HepG2 (cell line): ENCODE measurements at regions not wholly inside any gene's neighbourhood (a gene's known extent, or its start where the extent isn't known, plus 50 kb on each side); places are given as distances from the start of the nearest gene placed in this dataset.

Experiments used
- ATAD3A ChIP-seq: sonication (generic); formaldehyde crosslinking; IDR thresholded peaks from 2 replicates; pipeline ENCODE4 v1.4.0; 2020; ENCODE audit warnings: missing genetic modification reagents
- ATF7-NPFF ChIP-seq: sonication (generic); formaldehyde crosslinking; IDR thresholded peaks from 2 replicates; pipeline ENCODE4 v1.8.1; 2023; ENCODE audit warnings: mild to moderate bottlenecking, low read depth, missing genetic modification reagents, moderate library complexity
- CEBPG ChIP-seq: IDR thresholded peaks from 2 replicates; pipeline ENCODE4 v1.6.1; 2016
- ELF1 ChIP-seq: sonication (generic); formaldehyde crosslinking; IDR thresholded peaks from 2 replicates; pipeline ENCODE4 v1.4.0; 2020; ENCODE audit warnings: missing genetic modification reagents
- GABPB1 ChIP-seq: IDR thresholded peaks from 2 replicates; pipeline ENCODE4 v1.6.1; 2016; ENCODE audit warnings: mild to moderate bottlenecking, missing genetic modification reagents, moderate library complexity, missing compliant biosample characterization
- ISX ChIP-seq: sonication (generic); formaldehyde crosslinking; conservative IDR thresholded peaks from 2 replicates; pipeline ENCODE4 v1.5.0; 2020; ENCODE audit warnings: missing genetic modification reagents
- KAT2B ChIP-seq: fragments of 150-350 bp; IDR thresholded peaks from 2 replicates; pipeline ENCODE4 v1.6.1; 2014; ENCODE audit warnings: low read depth, low read length, borderline replicate concordance
- KAT7 ChIP-seq: IDR thresholded peaks from 2 replicates; pipeline ENCODE4 v1.6.1; 2018; ENCODE audit warnings: borderline replicate concordance, missing compliant biosample characterization
- KDM3A ChIP-seq: IDR thresholded peaks from 2 replicates; pipeline ENCODE4 v1.6.1; 2018; ENCODE audit warnings: low read depth, missing compliant biosample characterization
- MIER3 ChIP-seq: IDR thresholded peaks from 2 replicates; pipeline ENCODE4 v1.6.1; 2016; ENCODE audit warnings: missing compliant biosample characterization, borderline replicate concordance
- NFATC3 ChIP-seq: sonication (generic); formaldehyde crosslinking; IDR thresholded peaks from 2 replicates; pipeline ENCODE4 v1.5.1; 2020; ENCODE audit warnings: mild to moderate bottlenecking, missing genetic modification reagents
- PAX8 ChIP-seq: sonication (generic); formaldehyde crosslinking; IDR thresholded peaks from 2 replicates; pipeline ENCODE4 v1.8.0; 2022; ENCODE audit warnings: mild to moderate bottlenecking, missing genetic modification reagents, borderline replicate concordance
- POLR2AphosphoS5 ChIP-seq: IDR thresholded peaks from 2 replicates; pipeline ENCODE4 v1.6.1; 2012; ENCODE audit warnings: low read depth, low read length
- SCMH1 ChIP-seq: sonication (generic); formaldehyde crosslinking; IDR thresholded peaks from 2 replicates; pipeline ENCODE4 v1.9.0; 2021; ENCODE audit warnings: missing genetic modification reagents, mild to moderate bottlenecking, borderline replicate concordance
- SMARCC2 ChIP-seq: fragments of 450-650 bp; IDR thresholded peaks from 2 replicates; pipeline ENCODE4 v1.6.1; 2017; ENCODE audit warnings: antibody characterized with exemption, mild to moderate bottlenecking
- SRY ChIP-seq: sonication (generic); formaldehyde crosslinking; IDR thresholded peaks from 2 replicates; pipeline ENCODE4 v1.8.0; 2022; ENCODE audit warnings: mild to moderate bottlenecking, missing genetic modification reagents
- U2AF2 ChIP-seq: fragments of 200-400 bp; formaldehyde crosslinking; IDR thresholded peaks from 2 replicates; pipeline ENCODE4 v1.6.1; 2017; ENCODE audit warnings: low read depth, mild to moderate bottlenecking, low read length
- ZNF263 ChIP-seq: sonication (generic); formaldehyde crosslinking; IDR thresholded peaks from 2 replicates; pipeline ENCODE4 v1.4.0; 2020; ENCODE audit warnings: missing genetic modification reagents
- ZNF317 ChIP-seq: sonication (generic); formaldehyde crosslinking; IDR thresholded peaks from 2 replicates; pipeline ENCODE4 v1.5.0; 2020; ENCODE audit warnings: mild to moderate bottlenecking, missing genetic modification reagents
- ZNF766 ChIP-seq: sonication (generic); formaldehyde crosslinking; IDR thresholded peaks from 2 replicates; pipeline ENCODE4 v1.5.0; 2020; ENCODE audit warnings: missing genetic modification reagents, borderline replicate concordance
- ZNF775 ChIP-seq: sonication (generic); formaldehyde crosslinking; IDR thresholded peaks from 2 replicates; pipeline ENCODE4 v1.4.0; 2020; ENCODE audit warnings: missing genetic modification reagents, mild to moderate bottlenecking, moderate library complexity, borderline replicate concordance
- TF ChIP-seq, protein P1 (sequence below): IDR thresholded peaks from 2 replicates; pipeline ENCODE4 v1.6.1; 2016; ENCODE audit warnings: missing genetic modification reagents, missing compliant biosample characterization
- TF ChIP-seq, protein P2 (sequence below): sonication (generic); formaldehyde crosslinking; IDR thresholded peaks from 2 replicates; pipeline ENCODE4 v1.8.0; 2022; ENCODE audit warnings: low read depth, missing genetic modification reagents
- TF ChIP-seq, protein P3 (sequence below): sonication (generic); formaldehyde crosslinking; IDR thresholded peaks from 2 replicates; pipeline ENCODE4 v1.4.0; 2020; ENCODE audit warnings: missing genetic modification reagents
- TF ChIP-seq, protein P4 (sequence below): IDR thresholded peaks from 2 replicates; pipeline ENCODE4 v1.6.1; 2016

DNA sequence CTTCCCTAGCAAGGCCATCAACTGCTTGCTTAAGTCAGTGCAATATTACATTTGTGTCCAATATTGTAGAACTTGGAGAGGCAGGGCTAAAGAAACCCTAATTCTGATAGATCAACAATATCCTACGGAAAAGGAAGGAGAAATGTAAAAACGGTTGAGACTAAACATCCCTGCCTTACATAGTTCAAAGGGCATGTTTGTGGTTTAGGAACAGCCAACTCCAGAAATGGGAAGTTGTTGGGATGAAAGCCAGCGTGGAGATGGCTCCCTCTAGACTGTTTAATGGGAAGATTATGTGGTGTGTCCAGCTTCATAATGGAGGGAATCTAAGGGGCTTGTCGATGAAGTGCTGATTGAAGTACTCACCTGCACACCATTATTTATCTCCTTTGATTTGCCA is 145.3 kb upstream of the TENT5A start (continued):
- TF ChIP-seq ATAD3A (CRISPR knock-in tag): no peak
- 0 out of 2 replicates have a peak, but pooled peaks have one; percentile 29 for TF ChIP-seq MIER3 (CRISPR knock-in tag)
- no peak for TF ChIP-seq KAT7
- TF ChIP-seq, protein P1, sequence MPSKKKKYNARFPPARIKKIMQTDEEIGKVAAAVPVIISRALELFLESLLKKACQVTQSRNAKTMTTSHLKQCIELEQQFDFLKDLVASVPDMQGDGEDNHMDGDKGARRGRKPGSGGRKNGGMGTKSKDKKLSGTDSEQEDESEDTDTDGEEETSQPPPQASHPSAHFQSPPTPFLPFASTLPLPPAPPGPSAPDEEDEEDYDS (CRISPR knock-in tag): no peak
- no peak for TF ChIP-seq ZNF766 (CRISPR knock-in tag)
- TF ChIP-seq, protein P2, sequence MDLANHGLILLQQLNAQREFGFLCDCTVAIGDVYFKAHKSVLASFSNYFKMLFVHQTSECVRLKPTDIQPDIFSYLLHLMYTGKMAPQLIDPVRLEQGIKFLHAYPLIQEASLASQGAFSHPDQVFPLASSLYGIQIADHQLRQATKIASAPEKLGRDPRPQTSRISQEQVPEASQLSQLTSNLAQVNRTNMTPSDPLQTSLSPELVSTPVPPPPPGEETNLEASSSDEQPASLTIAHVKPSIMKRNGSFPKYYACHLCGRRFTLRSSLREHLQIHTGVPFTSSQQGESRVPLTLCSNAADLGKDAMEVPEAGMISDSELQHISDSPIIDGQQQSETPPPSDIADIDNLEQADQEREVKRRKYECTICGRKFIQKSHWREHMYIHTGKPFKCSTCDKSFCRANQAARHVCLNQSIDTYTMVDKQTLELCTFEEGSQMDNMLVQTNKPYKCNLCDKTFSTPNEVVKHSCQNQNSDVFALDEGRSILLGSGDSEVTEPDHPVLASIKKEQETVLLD (CRISPR knock-in tag): no peak
- no peak for TF ChIP-seq PAX8
- no peak for TF ChIP-seq ELF1 (CRISPR knock-in tag)
- TF ChIP-seq ZNF263: no peak
- TF ChIP-seq ZNF775 (CRISPR knock-in tag): no peak
- TF ChIP-seq ZNF317 (CRISPR knock-in tag): no peak
- no peak for TF ChIP-seq GABPB1 (CRISPR knock-in tag)
- TF ChIP-seq, protein P3, sequence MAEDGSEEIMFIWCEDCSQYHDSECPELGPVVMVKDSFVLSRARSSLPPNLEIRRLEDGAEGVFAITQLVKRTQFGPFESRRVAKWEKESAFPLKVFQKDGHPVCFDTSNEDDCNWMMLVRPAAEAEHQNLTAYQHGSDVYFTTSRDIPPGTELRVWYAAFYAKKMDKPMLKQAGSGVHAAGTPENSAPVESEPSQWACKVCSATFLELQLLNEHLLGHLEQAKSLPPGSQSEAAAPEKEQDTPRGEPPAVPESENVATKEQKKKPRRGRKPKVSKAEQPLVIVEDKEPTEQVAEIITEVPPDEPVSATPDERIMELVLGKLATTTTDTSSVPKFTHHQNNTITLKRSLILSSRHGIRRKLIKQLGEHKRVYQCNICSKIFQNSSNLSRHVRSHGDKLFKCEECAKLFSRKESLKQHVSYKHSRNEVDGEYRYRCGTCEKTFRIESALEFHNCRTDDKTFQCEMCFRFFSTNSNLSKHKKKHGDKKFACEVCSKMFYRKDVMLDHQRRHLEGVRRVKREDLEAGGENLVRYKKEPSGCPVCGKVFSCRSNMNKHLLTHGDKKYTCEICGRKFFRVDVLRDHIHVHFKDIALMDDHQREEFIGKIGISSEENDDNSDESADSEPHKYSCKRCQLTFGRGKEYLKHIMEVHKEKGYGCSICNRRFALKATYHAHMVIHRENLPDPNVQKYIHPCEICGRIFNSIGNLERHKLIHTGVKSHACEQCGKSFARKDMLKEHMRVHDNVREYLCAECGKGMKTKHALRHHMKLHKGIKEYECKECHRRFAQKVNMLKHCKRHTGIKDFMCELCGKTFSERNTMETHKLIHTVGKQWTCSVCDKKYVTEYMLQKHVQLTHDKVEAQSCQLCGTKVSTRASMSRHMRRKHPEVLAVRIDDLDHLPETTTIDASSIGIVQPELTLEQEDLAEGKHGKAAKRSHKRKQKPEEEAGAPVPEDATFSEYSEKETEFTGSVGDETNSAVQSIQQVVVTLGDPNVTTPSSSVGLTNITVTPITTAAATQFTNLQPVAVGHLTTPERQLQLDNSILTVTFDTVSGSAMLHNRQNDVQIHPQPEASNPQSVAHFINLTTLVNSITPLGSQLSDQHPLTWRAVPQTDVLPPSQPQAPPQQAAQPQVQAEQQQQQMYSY (CRISPR knock-in tag): no peak
- no peak for TF ChIP-seq ATF7-NPFF (CRISPR knock-in tag)
- TF ChIP-seq, protein P4, sequence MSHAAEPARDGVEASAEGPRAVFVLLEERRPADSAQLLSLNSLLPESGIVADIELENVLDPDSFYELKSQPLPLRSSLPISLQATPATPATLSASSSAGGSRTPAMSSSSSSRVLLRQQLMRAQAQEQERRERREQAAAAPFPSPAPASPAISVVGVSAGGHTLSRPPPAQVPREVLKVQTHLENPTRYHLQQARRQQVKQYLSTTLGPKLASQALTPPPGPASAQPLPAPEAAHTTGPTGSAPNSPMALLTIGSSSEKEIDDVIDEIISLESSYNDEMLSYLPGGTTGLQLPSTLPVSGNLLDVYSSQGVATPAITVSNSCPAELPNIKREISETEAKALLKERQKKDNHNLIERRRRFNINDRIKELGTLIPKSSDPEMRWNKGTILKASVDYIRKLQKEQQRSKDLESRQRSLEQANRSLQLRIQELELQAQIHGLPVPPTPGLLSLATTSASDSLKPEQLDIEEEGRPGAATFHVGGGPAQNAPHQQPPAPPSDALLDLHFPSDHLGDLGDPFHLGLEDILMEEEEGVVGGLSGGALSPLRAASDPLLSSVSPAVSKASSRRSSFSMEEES (CRISPR knock-in tag): no peak
- no peak for TF ChIP-seq U2AF2
- no peak for TF ChIP-seq POLR2AphosphoS5
- TF ChIP-seq SRY (CRISPR knock-in tag): no peak
- TF ChIP-seq NFATC3 (CRISPR knock-in tag): no peak
- TF ChIP-seq SCMH1 (CRISPR knock-in tag): no peak
- TF ChIP-seq CEBPG (CRISPR knock-in tag): no peak
- no peak for TF ChIP-seq ISX (CRISPR knock-in tag)
- TF ChIP-seq KAT2B: no peak
- TF ChIP-seq KDM3A (CRISPR knock-in tag): no peak
- no peak for TF ChIP-seq SMARCC2
